Left lung (tissue), 4 donors: ENCODE measurements at regions not wholly inside any gene's neighbourhood (a gene's known extent, or its start where the extent isn't known, plus 50 kb on each side); places are given as distances from the start of the nearest gene placed in this dataset.

Source experiments
- ATAC-seq: fragments of 200-7000 bp; cut with Tn5 transposase; one replicate; pipeline ENCODE4 v1.9.1; 2020; ENCODE audit warnings: moderate library complexity
- DNase-seq, 4 donors: peaks; one replicate each; pipeline ENCODE4 v3.0.0-alpha.2; 2013 to 2020
- H3K27ac ChIP-seq, 2 donors: fragments of 200-600 bp; sonication (generic) in 1 of 2; one replicate each; pipeline versions ENCODE4 v1.5.0 to v1.8.0; 2020 to 2021
- H3K27me3 ChIP-seq, 2 donors: fragments of 200-600 bp; sonication (generic) in 1 of 2; one replicate each; pipeline versions ENCODE4 v1.5.0 to v1.8.0; 2020 to 2021
- H3K36me3 ChIP-seq, 2 donors: fragments of 200-600 bp; sonication (generic) in 1 of 2; one replicate each; pipeline versions ENCODE4 v1.5.0 to v1.8.0; 2020 to 2021
- H3K4me1 ChIP-seq, 2 donors: fragments of 200-600 bp; one replicate each; pipeline ENCODE4 v1.8.0; 2021
- H3K4me3 ChIP-seq, 2 donors: fragments of 200-600 bp; sonication (generic) in 1 of 2; one replicate each; pipeline versions ENCODE4 v1.5.0 to v1.8.0; 2020 to 2021; ENCODE audit warnings: mild to moderate bottlenecking in 1 of 2
- H3K9me3 ChIP-seq, 2 donors: fragments of 200-600 bp; sonication (generic) in 1 of 2; one replicate each; pipeline versions ENCODE4 v1.5.0 to v1.8.0; 2020 to 2021
- CTCF ChIP-seq, 2 donors: fragments of 200-600 bp; sonication (generic) in 1 of 2; IDR thresholded peaks; one replicate each; pipeline versions ENCODE4 v1.5.0 to v1.8.0; 2021; ENCODE audit warnings: antibody characterized with exemption in 2 of 2
- intact Hi-C, 2 donors: fragments of 100-400 bp; cut with DNase I; formaldehyde crosslinking; loops; one replicate each; pipeline versions ENCODE4 v1.11.2 to v1.14.2; 2022
- donor health status: DM: no; HTN: yes; CAD: no.
- donor health status: DM: no; HTN: no; CAD: no.

GRCh38 chr9:14427419-14427818, 113.5 kb upstream of the NFIB start:
- H3K9me3 ChIP-seq = no peaks in the 10 kb centered on the region
- intact Hi-C loops = no loop called here
- ATAC-seq (no peak), DNase-seq (no peak)
- no peaks in the 10 kb centered on the region for H3K27me3 ChIP-seq
- peaks cover 0 to 8% of the 10 kb centered on the region in 2 donors for H3K4me1 ChIP-seq
- no peak for TF ChIP-seq CTCF (IDR thresholded peaks at IDR 0.05)
- H3K36me3 ChIP-seq = no peaks in the 10 kb centered on the region
- no peak overlapping the region for H3K27ac ChIP-seq
- H3K4me3 ChIP-seq = no peak overlapping the region

- no peaks in the 10 kb centered on the region for H3K27me3 ChIP-seq
- H3K4me3 ChIP-seq = no peak overlapping the region
- no peak overlapping the region for H3K27ac ChIP-seq
- no peak for DNase-seq
- ATAC-seq = peak; percentile 83
- no peak for TF ChIP-seq CTCF (IDR thresholded peaks at IDR 0.05)
- H3K9me3 ChIP-seq = no peaks in the 10 kb centered on the region
- intact Hi-C loops = no loop called here
- peaks cover 0 to 7% of the 10 kb centered on the region in 2 donors for H3K4me1 ChIP-seq
- H3K36me3 ChIP-seq = no peaks in the 10 kb centered on the region
Measured at GRCh38 chr9:14424983-14425382, 111.0 kb upstream of the NFIB start.

- no peak overlapping the region for H3K4me3 ChIP-seq
- TF ChIP-seq CTCF (IDR thresholded peaks at IDR 0.05) = no peak
- H3K9me3 ChIP-seq = no peaks in the 10 kb centered on the region
- no peak overlapping the region for H3K27ac ChIP-seq
- DNase-seq (no peak), ATAC-seq (no peak)
- H3K27me3 ChIP-seq = no peaks in the 10 kb centered on the region
- H3K36me3 ChIP-seq = no peaks in the 10 kb centered on the region
- intact Hi-C loops = no loop called here
- peaks cover 0 to 7% of the 10 kb centered on the region in 2 donors for H3K4me1 ChIP-seq
Measured at GRCh38 chr9:14424289-14424688, 110.3 kb upstream of the NFIB start.

GRCh38 chr9:14423815-14424261, 109.9 kb upstream of the NFIB start:
- H3K36me3 ChIP-seq = no peaks in the 10 kb centered on the region
- no peaks in the 10 kb centered on the region for H3K27me3 ChIP-seq
- intact Hi-C loops = no loop called here
- DNase-seq (no peak), ATAC-seq (no peak)
- no peak overlapping the region for H3K27ac ChIP-seq
- H3K9me3 ChIP-seq = no peaks in the 10 kb centered on the region
- H3K4me1 ChIP-seq = peaks cover 0 to 6% of the 10 kb centered on the region in 2 donors
- no peak for TF ChIP-seq CTCF (IDR thresholded peaks at IDR 0.05)
- no peak overlapping the region for H3K4me3 ChIP-seq

- Histone ChIP-seq H3K36me3 (no peaks in the 10 kb centered on the region), H3K4me3 (no peak overlapping the region), H3K4me1 (no peaks in the 10 kb centered on the region), H3K27me3 (no peaks in the 10 kb centered on the region), H3K27ac (no peak overlapping the region), H3K9me3 (no peaks in the 10 kb centered on the region)
- TF ChIP-seq CTCF (IDR thresholded peaks at IDR 0.05) = no peak
- intact Hi-C loops = no loop called here
- DNase-seq (no peak), ATAC-seq (no peak)
Measured at GRCh38 chr9:14421291-14421690, 107.3 kb upstream of the NFIB start.
